HG03159 (cell line): ENCODE measurements at regions not wholly inside any gene's neighbourhood (a gene's known extent, or its start where the extent isn't known, plus 50 kb on each side); places are given as distances from the start of the nearest gene placed in this dataset.
"Not testable (repeated sequence)": the region's sequence is repeated elsewhere in the genome, so short reads cannot be mapped to it uniquely, and the experiment has no call there.

ENCODE experiments used
- ATAC-seq: cut with Tn5 transposase; IDR thresholded peaks from one replicate; pipeline ENCODE4 v1.9.1; 2021; ENCODE audit warnings: mild to moderate bottlenecking, moderate library complexity; ENCODE audit not compliant: unreplicated experiment

DNA sequence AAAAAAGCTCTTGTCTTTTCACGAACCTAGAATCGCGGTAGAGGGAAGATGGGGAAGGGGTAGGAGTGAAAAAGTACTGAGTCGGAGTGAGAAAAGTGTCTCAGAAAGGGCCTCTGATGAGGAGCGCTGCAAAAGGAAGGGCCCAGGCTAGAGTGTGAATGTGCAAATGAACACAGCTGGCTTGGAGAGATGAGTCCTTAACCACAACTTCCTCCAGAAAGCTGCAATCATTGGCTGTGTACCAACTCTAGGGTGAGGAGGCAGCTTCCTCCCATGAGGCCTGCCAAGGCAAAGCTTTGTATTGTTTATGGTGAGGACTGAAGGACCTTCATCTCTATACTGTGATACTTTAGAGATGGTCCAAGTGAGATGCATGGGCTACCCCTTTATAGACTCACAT lies 566.9 kb upstream of the ANO5 start:
- ATAC-seq = no peak

DNA sequence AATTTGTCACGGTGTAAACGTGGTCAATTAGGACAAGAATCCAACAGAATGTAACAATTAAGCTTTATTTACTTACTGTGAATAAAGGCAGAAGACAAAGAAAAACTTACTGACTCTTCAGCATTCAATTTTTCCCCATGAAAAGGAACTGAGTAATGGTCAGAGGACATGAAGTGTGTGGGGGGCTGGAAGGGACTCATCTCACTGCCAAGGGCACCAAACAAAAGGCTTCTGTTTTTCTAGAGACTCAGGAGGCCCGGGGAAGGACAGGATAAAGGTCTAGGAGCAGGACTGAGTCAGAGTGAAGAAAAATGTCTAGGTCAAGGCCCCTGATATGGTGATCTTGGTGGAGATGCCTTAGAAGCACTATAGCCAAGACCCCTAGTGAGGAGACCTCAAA lies 564.2 kb upstream of the ANO5 start:
- ATAC-seq = no peak

DNA sequence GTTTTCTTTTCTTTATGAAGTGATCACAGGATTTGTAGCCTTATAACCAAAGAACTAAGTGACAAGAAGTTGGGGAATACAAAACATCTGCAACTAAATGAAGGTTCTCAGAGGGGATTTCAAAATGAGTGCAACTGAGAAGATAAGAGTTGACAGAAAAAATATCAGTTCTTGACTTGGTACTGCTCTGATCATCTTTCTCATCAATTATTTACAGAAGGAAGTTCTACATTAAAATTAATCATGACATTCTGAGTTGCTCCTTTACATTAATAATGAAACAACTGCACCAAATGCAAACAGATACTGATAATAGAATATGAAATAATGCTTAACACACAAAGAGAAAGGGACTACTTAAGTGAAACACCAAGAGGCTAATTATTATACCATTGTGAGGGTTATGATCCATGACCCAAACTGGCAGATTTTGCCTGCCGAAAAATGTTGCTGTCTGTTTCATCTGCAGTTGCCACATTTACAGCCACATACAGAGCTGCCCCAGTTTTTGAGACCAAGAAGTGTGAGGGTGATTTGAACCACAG lies 561.9 kb upstream of the ANO5 start:
- ATAC-seq = no peak

DNA sequence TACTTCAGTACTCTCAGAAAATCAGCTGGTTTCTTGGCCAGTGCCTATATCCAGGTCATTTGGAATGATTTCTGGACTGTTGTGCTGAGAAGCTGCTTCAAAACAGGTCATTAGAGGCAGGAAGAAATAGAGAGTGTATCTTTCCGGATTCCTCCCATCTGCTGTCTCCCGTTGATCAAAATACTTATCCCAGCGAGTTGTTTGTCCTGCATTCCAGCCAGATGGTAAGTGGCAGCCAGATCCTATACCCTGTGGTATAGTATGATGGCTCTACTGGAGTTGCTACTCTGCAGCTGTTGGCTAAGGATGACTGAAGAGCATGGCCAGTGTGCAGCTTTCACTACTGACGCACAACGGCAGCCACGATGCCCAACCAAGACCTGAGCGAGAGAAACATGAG lies 560.9 kb upstream of the ANO5 start:
- ATAC-seq = no peak

DNA sequence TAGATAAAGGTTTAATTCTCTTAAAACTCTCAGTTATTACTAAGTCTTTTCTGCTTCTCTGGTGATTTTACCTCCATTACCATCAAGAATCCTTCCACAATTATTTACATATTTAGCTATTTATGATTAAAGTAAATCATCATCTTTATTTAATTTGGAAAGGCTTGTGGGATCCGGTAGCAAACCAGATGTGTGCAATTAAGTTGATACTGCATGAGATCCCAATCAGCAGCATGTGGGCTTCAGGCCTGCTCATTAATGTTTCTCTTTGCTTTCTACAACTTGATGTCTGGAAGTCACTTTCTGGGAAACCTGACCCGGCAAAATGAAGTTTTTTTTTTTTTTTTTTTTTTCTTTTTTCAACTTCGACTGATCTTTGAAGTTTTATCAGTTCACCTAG lies 558.4 kb upstream of the ANO5 start:
- ATAC-seq = no peak

DNA sequence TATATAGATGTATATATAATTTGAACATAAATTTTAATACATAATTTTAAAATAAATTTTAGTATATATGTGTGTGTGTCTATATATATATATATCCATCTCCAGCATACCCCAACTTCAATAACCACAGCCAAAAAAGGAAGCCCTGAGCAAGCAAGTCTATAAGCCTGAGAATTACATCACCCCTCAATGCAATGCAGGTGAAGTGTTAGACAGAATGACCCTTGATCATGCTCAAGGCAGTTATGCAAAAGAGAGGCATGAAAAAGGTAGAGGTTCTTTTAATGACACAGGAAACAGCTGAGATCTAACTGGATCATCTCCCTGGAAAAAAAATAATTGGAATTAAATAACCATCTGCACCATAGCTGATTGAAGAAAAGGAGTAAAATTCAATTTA lies 557.9 kb upstream of the ANO5 start:
- no peak for ATAC-seq

DNA sequence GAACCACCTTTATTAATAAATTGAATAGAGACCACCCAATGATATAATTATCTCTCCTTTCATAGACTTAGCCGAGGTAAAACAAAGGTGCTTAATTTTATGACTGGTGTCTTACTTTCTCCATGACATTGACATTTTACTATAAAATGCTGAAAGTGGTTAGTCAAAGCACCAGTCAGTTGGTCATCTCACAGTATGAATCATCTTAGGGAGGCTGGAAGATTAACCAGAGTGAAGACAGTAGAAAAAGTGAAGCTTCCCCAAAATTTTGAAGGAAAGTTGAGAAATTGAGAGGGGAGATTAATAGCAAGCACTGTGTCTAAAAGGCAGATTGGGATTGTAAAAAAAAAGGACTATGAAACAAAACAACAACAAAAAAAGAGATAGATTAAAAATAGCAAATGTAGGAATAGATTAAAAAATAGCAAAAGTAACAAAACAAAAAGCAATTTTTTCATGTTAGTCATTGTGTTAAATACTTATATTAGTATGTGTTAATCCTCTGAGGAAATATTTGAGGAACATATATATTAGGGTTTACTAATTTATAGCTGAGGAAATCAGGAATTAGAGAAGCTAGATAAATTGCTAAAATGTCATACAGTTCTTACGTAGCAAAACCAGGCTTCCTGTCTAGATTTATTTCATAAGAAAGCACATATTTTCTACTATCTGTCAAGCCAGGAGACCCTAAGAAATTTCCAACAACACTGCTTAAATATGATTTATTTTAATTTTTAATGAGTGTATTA lies 557.3 kb upstream of the ANO5 start:
- peak; percentile 58 for ATAC-seq

DNA sequence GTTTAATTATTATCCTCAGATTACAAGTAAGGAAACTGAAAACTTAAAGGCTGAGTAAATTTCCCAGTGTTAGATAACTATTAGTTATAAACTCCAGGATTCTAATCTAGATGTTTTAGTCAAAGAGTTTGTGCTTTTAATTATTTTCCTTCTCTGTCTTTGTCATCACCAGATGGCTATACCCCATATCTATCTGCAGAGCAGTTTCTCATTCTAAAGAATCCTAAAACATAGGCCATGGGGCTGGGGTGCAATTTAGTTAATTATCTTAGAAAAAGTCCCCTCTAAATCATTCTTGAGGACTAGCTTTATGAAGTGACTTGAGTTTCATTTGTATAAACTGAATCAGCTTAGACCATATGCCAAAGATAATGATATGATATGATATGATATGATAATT lies 556.3 kb upstream of the ANO5 start:
- no peak for ATAC-seq

DNA sequence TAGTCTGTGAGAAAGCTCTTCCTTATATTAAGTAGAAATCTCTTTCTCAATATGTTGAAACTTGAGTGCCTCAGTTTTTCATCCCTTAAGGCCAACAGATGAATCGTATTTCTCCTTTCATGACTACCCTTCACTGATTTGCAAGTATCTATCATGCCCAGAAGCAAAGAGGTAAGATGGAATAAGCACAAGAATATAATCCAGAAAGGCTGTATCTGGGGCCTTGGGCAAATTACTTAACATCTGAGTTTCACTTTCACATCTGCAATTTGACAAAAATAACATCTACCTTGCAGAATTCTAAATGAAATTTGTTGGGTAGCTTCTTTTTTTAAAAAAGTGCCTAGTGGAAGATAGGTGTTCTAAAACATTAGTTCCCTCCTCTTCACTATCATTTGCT lies 552.4 kb upstream of the ANO5 start:
- ATAC-seq = peak; percentile 67

DNA sequence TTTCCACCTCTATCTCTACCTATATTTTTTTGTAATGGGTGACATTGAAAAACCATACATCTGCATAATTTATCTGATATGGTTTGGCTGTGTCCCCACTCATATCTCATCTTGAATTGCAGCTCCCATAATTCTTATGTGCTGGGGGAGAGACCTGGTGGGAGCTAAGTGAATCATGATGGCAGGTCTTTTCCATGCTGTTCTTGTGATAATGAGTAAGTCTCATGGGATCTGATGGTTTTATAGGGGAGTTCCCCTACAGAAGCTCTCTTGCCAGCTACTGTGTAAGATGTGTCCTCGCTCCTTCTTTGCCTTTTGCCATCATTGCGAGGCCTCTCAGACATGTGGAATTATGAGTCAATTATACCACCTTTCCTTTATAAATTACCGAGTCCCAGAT lies 551.0 kb upstream of the ANO5 start:
- ATAC-seq = no peak

DNA sequence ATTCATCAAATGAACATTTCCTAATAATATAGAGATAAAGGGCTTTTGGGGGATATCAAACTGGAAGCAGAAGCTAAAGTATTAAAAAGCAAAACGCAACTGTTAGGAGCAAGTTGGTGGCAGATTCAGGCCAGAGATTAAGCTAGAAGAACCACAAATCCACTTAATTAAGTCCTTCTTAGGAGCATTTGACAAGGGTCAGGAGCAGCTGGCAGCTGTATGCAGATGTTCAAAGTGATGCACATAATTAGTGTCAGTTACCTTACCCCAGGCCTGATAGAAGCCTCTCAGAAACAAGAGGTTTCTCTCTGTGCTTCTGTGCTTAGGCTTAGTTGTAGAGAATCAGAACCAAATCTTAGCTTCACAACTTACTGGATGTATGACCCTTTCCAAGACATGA lies 546.5 kb upstream of the ANO5 start:
- ATAC-seq = no peak

DNA sequence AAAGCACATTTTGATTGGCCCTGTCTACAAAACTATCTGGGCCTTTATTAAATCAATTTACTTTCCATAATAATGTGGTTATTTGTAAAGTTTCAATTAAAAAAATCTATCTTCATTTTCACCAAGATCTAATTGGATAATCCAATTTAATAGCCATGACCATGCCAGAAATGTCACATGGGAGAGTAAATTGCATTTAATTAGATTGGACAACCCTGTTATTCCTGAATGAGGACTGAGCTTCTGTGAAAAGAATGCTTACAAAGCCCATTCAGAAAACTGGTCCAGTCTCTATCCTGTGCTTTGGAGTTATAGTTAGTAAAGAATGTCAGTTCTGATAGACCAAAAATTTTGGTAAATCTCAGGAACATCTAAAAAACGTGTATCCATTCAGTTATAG lies 541.9 kb upstream of the ANO5 start:
- ATAC-seq = no peak

DNA sequence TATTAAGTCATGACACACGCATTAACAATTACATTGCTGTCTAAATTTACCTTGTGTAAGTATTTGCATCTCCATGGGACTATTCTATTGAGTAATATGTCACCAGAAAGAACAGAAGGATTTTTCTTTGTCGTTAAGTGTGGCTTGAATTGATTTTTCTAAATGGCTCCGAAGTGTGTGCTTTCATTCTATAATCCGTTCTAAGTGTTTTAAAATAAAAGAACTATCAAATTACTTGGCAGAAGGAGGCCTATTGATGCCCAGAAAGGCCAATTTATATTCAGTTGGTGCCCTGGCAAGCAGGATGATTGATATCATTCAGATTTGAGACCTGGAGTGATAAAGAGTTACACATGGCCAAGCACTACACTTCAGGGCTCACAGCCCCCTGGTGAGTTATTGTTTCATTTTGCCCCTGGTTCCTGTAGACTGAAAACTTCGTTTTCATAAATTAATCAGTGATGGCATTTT lies 538.9 kb upstream of the ANO5 start:
- no peak for ATAC-seq

DNA sequence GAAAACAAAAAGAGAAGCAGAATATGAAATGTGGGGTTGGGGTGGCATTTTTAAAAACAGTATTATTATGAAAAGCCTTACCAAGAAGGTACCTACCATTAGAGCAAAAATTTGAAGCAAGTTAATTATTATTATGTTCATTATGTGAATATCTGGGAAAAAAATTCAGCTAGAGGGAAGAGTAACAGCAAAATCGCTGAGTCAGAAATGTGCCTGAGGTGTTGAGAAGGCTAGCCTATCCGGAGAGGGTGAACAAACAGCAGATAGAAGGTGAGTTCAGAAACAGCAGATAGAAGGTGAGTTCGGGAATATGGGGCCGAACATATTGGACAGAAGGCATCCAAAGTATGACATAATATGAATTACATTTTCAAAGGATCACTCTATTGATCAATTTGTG lies 536.8 kb upstream of the ANO5 start:
- ATAC-seq = no peak

DNA sequence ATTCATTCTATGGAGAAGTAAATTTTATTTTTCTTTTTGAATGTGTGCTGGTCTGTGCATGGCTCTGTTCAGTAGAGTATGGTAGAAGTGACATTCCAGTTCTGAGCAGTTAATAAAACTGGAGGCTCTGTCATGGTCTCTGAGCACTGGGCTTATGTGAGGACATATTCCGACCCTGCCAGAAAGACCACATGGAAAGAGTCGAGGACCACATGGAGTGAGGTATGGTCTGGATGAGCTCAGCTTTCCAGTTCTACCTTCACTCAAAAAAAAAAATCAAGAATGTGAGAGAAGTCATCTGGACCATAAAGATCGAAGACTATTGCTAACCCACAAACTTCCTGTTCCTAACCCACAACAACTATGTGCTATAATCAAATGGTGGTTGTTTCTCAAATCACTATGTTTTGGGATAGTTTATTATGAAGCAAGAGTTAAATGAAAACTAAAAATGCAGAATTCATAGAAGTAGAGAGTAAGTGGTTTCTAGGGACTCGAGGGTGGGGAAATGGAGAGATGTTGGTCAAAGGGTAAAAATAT lies 534.2 kb upstream of the ANO5 start:
- ATAC-seq = no peak

DNA sequence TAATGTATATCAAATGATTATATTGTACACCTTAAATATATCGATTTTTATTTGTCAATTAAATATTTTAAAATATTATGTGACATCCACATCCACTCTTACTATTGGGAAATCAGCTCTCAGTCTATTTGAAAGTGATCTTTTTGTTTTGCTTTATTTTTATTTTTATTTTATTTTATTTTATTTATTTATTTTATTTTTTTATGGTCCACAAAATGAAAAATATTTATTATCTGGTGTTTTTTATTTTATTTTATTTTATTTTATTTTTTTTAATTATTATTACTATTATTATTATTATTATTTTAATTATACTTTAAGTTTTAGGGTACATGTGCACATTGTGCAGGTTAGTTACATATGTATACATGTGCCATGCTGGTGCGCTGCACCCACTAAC lies 533.5 kb upstream of the ANO5 start:
- ATAC-seq = not testable (repeated sequence)

DNA sequence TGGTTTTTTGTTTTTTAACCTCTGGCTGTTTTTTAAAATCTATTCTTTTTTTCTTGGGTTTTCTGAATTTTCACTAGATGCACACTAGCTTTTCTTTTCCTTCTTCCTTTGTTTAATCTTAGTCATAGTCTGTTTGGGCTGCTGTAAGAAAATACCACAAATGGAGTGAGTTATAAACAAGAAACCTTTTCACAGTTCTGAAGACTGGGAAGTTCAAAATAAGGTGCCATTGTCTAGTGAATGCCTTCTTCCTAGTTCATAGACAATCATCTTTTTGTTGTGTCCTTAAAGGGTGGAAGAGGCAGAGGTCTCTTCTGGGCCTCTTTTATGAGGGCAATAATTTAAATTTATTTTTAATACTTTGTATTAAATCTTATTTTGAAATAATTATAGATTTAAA lies 532.9 kb upstream of the ANO5 start:
- ATAC-seq = no peak

DNA sequence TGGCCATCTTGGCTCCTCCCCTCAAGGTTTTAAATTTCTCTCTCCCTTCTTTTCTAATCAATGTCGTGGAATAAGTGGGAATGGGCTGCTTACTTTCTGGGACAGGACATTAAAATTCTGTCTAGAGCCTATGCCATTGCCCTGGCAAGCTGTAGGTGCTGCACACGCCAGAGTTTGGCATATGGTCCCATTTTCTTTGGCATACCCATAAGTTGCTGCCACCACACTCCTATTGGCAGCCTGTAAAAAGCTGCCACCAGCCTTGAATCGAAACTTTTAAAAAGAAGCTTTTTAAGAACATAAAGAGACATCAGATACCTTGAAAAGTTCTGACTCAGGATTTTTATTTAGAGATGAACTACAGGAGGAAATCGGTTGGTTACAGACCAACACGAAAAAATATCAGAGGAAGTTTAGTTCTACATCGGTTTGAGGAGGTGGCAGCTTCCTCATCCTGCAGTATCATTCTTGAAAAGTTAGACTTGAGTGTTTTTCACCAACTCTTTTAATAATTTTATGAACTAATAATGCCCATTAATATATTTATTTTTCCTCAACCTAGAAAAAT lies 517.8 kb upstream of the ANO5 start:
- no peak for ATAC-seq

DNA sequence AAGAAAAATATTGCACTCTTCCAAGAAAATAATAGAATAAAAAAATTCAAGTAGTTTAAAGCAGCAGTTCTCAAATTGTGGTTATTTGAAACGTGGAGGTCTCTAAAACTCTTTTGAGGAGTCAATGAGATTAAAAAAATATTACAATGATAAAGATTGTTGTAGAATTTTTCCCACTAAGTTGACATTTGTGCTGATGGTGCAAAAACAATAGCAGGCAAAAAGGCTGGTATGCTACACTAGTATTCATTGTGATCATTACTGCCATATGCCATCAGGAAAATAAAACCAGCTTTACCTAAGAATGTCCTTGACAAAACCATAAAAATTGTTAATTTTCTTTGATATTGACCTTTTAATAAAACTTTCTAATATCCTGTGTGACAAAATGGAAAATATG lies 505.2 kb upstream of the ANO5 start:
- no peak for ATAC-seq

DNA sequence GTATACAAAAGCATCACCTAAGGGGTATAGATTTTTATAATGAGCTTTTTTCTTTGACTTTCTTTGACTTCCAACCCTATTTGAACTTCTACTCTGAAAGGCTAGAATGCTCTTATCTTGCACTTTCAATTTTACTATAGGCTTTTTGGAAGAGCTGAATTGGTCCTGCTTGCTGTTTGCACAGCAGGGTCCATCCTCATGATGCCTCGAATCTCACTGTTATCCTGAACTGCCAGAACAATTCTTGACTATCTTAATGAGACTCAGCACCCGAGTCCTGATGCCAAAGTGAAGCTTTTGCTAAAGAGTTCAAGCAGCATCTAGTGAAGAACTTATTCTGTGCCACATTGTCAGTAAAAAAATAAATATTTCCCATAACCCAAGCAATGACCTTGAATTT lies 488.3 kb upstream of the ANO5 start:
- ATAC-seq = no peak

DNA sequence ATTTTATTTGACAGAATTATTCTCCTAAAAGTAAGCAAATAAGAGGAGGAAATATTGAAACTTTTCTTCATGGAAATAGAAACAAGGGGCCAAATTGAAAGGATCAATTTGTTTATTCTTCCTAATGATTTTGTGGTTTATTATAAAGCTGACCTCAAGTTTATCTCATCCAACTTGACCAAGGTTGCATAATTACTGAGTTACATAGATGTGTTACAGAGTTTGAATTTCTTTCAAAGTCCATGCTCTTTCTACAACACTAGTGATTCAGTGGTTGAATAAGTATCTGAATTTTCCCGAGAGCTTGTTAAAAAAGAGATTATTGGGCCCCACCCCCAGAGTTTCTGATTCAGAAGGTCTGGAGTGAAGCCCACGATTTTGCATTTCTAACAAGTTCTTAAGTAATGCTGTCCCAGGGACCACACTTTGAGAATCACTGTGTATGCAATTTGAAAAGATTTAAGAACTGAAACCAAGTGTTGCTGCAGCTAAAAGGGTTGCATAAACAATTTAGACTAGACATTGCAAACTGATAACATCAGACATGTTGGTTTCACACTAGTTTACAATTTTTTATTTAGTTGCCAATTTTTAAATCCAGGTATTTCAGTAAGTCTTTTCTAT lies 485.7 kb upstream of the ANO5 start:
- ATAC-seq = no peak

DNA sequence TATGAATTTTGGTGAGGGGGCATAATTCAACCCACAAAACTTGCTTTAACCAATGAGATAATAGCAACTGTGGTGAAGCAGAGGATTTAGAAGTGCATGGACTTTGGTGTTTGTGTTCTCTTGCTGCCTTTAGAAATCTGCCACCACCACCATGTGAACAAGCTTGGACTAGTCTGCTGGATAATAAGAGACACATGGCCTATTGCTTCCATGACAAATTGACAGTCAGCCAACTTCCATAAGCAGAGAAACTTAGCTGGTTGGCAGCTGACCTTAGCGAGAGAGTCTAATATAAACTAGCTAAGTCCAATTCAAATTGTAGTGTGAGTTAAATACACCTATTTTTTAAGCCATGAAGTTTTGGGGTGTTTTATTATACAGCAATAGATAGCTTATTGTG lies 482.1 kb upstream of the ANO5 start:
- ATAC-seq = no peak
